ENCODE measurements at regions not wholly inside any gene's neighbourhood (a gene's known extent, or its start where the extent isn't known, plus 50 kb on each side); places are given as distances from the start of the nearest gene placed in this dataset.
A peak's percentile ranks its signal among the peaks of the same experiment; 100 is the strongest.

DNA sequence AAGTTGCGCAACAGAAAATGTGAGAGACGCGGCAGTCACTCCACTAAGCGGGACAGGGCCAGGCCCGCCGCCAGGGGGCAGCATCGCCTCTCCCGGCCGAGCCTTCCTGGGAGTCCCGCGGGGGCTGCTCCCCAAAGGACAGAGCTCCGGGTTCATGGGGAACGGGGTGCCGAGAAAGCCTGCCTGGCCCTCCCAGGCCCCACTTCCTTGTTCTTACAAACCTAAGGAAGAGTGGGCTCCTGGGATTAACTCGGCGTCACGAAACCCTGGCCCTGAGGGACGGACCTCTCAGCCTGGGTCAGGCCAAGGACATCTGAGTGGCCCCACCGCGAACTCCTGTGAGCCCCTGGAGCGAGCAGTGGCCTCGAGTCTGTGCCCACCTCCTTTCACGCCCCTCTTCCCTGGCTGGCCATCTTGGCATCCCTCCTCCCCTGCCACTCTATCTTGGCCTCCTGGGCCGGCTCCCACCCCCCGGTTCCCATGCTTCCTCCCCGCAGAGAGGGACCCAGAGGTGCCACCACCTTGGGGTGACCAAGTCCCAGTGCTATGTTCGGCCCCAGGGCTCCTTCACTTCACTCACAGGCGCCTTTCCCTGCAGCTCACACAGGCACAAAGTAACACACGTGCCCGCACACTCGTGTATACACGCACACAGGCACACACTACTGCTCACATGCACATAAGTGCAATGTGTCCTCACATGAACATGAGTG is 99.9 kb upstream of the FGF3 start:
- DNase-seq = peak; percentile 53 to 54

- DNase-seq = no peak
These were observed 100.6 kb upstream of the FGF3 start for GRCh38 chr11:69919659-69920344.

GRCh38 chr11:69920345-69921127 is 101.3 kb upstream of the FGF3 start:
- no peak for DNase-seq

GRCh38 chr11:69921128-69922014 is 102.2 kb upstream of the FGF3 start:
- no peak for DNase-seq

DNA sequence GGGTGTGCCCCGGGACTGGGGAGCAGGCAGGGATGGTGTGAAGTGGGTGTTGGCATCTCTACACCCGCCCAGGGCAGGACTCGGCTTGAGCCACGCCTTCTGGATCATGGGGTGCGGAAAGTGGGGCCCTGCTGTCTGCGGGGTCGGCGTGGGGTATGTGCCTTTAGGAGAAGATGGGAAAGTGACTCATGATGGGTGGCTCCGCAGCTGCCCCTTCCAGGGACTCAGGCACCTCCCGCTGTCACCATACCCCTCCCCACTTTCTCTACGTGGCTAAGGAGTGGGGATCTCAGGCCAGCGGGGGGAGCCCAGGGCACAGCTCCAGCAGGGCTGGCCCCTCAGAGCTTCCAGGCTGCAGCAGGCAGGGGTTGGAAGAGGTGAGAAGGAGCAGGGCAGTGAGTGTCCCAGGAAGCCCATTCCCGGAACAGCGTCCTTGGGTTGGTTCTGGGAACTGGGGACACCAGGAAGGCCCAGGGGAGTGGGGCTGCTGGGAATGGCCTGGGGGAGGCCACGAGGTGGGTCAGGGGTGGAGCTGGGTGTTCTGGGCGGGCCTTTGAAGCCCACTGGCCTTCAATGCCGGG is 102.9 kb upstream of the FGF3 start:
- no peak for DNase-seq

GRCh38 chr11:69922596-69923111 is 103.4 kb upstream of the FGF3 start:
- no peak for DNase-seq

- no peak for DNase-seq
These were observed 104.0 kb upstream of the FGF3 start for GRCh38 chr11:69923196-69923595.

GRCh38 chr11:69923641-69924307 is 104.6 kb upstream of the FGF3 start:
- DNase-seq = no peak

DNA sequence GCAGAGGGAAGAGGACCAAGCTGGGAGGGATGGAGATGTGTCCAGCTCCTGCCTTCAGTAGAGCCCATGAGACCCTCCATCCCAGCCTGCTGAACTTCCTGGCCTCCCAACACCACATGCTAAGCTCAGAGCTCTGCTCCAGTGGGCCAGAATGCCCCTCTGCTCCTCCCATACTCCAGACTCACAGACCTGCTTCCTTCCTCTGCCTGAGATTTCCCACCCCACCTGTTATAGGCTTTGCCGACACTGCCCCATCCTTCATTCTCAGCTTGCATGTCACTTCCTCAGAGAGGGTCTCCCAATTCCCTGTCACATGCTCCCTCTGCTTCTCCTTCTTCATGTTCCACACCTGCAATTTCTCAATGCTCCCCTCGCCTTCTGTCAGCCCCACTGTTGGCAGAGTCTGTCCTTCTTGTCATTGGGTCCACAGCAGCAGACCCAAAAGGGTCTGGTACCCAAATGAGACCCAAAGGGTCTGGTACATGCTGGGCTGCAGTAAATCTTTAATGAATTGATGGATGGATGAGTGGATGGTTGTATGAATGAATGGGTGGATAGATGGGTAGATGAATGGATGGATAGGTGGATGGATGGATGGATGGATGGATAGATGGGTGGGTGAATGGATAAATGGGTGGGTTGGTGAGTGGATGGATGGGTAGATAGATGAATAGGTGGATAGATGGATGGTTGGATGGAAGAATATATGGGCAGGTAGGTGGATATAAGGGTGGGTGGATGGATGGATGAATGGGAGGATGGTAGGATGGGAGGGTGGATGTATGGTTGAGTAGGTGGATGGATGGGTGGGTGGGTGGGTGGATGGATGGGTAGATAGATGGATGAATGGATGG is 105.3 kb upstream of the FGF3 start:
- no peak for DNase-seq

- DNase-seq = no peak
These were observed 106.4 kb upstream of the FGF3 start for GRCh38 chr11:69925366-69926196.

DNA sequence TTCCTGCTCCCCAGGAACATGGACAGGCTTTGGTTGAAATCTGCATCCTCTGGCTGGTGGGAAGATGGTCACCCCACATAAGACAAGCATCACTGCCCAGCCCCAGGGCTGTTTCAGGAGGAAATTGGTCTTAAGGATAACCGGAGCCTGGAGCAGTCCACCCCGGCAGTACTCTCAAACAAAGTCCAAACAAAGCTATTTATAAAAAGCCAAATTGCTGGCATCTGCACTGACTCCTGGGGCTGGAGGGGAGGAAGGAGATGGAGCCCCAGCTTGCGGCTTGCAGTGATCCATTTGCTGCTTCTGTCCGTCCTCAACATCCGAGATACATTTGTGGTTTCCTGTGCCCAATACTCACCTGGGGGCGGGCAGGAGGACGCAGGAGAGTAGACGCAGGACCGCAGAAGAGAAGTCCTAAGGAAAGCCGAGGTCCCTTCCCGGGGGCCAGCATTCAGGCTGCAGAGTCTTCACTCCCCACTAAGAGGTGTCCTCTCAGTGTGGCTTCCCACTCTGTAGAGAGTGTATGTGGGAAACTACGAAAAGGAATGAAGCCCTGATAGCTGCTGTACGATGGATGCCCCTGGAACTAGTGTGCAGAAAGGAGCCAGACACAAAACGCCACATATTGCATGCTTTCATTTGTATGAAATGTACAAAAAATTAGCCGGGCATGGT is 107.3 kb upstream of the FGF3 start:
- DNase-seq = no peak

- DNase-seq = no peak
These were observed 108.9 kb upstream of the FGF3 start for GRCh38 chr11:69928121-69928520.

- DNase-seq = no peak
These were observed 109.8 kb upstream of the FGF3 start for GRCh38 chr11:69928975-69929374.

GRCh38 chr11:69930081-69931059 is 111.2 kb upstream of the FGF3 start:
- no peak for DNase-seq

GRCh38 chr11:69931060-69931910 is 112.1 kb upstream of the FGF3 start:
- no peak for DNase-seq

GRCh38 chr11:69931994-69932910 is 113.0 kb upstream of the FGF3 start:
- no peak for DNase-seq

Measured in activated CD4-positive, alpha-beta T cell treated with anti-CD3 and anti-CD28 coated beads, Interleukin-2, amount 50 U/mL, for 4 hours (primary cell).